Hepatocyte (in vitro differentiated cells): ENCODE measurements at regions not wholly inside any gene's neighbourhood (a gene's known extent, or its start where the extent isn't known, plus 50 kb on each side); places are given as distances from the start of the nearest gene placed in this dataset.

Experiments
- DNase-seq: peaks from one replicate; pipeline ENCODE4 v3.0.0-alpha.2; 2016; ENCODE audit warnings: low spot score
- H2AFZ ChIP-seq: fragments of 200-600 bp; sonication (generic); 2 replicates; pipeline ENCODE4 v1.6.0; 2016; ENCODE audit warnings: antibody characterized with exemption, mild to moderate bottlenecking
- H3K27ac ChIP-seq: fragments of 200-600 bp; sonication (generic); 2 replicates; pipeline ENCODE4 v1.5.1; 2016; ENCODE audit warnings: mild to moderate bottlenecking
- H3K27me3 ChIP-seq: fragments of 200-600 bp; sonication (generic); 2 replicates; pipeline ENCODE4 v1.6.1; 2016
- H3K36me3 ChIP-seq: fragments of 200-600 bp; sonication (generic); replicated peaks from 2 replicates; pipeline ENCODE4 v1.5.1; 2016; ENCODE audit warnings: low read depth; ENCODE audit not compliant: insufficient read depth
- H3K4me1 ChIP-seq: fragments of 200-600 bp; sonication (generic); 2 replicates; pipeline ENCODE4 v1.5.1; 2016; ENCODE audit warnings: mild to moderate bottlenecking, moderate library complexity; ENCODE audit not compliant: insufficient read depth
- H3K4me2 ChIP-seq: fragments of 200-600 bp; sonication (generic); 2 replicates; pipeline ENCODE4 v1.6.0; 2016
- H3K4me3 ChIP-seq: fragments of 200-600 bp; sonication (generic); 2 replicates; pipeline ENCODE4 v1.5.1; 2016; ENCODE audit warnings: mild to moderate bottlenecking
- H3K79me2 ChIP-seq: fragments of 200-600 bp; sonication (generic); 2 replicates; pipeline ENCODE4 v1.6.0; 2017; ENCODE audit warnings: mild to moderate bottlenecking
- H3K9me2 ChIP-seq: fragments of 200-600 bp; sonication (generic); replicated peaks from 2 replicates; pipeline ENCODE4 v1.6.0; 2017; ENCODE audit warnings: mild to moderate bottlenecking; ENCODE audit not compliant: insufficient read depth
- H3K9me3 ChIP-seq: fragments of 200-600 bp; sonication (generic); 2 replicates; pipeline ENCODE4 v1.5.1; 2016; ENCODE audit warnings: low read depth, mild to moderate bottlenecking
- H4K20me1 ChIP-seq: fragments of 200-600 bp; sonication (generic); 2 replicates; pipeline ENCODE4 v1.6.0; 2016; ENCODE audit warnings: mild to moderate bottlenecking; ENCODE audit not compliant: insufficient read depth, poor library complexity, severe bottlenecking
- CTCF ChIP-seq: fragments of 200-600 bp; sonication (generic); IDR thresholded peaks from 2 replicates; pipeline ENCODE4 v1.5.1; 2016; ENCODE audit warnings: antibody characterized with exemption, mild to moderate bottlenecking; ENCODE audit not compliant: poor library complexity
- EZH2 ChIP-seq: fragments of 200-600 bp; sonication (generic); IDR thresholded peaks from 2 replicates; pipeline ENCODE4 v1.6.1; 2016; ENCODE audit warnings: antibody characterized with exemption, mild to moderate bottlenecking, borderline replicate concordance
- EZH2phosphoT487 ChIP-seq: fragments of 200-600 bp; sonication (generic); IDR thresholded peaks from one replicate; pipeline ENCODE4 v1.6.1; 2018; ENCODE audit warnings: antibody characterized with exemption, mild to moderate bottlenecking, low read depth, moderate library complexity; ENCODE audit not compliant: unreplicated experiment, severe bottlenecking
- WGBS: methylation state at CpG from one replicate; pipeline ENCODE4 v1.1.6; 2016; ENCODE audit warnings: low lambda C conversion rate; ENCODE audit errors: missing lambda C conversion rate; 5-methylcytosine and 5-hydroxymethylcytosine counted together

GRCh38 chr15:95304947-95305400 is 1025.5 kb upstream of the NR2F2 start:
- Histone ChIP-seq H3K4me2 (peak overlapping the region; percentile 16), H3K4me3 (no peak overlapping the region), H4K20me1 (no peaks in the 10 kb centered on the region), H3K9me2 (no peaks in the 10 kb centered on the region), H3K27me3 (no peaks in the 10 kb centered on the region), H3K9me3 (no peaks in the 10 kb centered on the region), H3K4me1 (no peaks in the 10 kb centered on the region), H2AFZ (no peak overlapping the region), H3K36me3 (no peaks in the 10 kb centered on the region), H3K27ac (peak overlapping the region; percentile 35), H3K79me2 (no peaks in the 10 kb centered on the region)
- DNase-seq = no peak
- 57% methylated on average over 4 of the region's 4 CpGs for WGBS
- TF ChIP-seq CTCF (no peak), EZH2 (no peak), EZH2phosphoT487 (no peak)

GRCh38 chr15:95307115-95307514 is 1023.4 kb upstream of the NR2F2 start:
- TF ChIP-seq EZH2 (no peak), CTCF (no peak), EZH2phosphoT487 (no peak)
- Histone ChIP-seq H3K27me3 (no peaks in the 10 kb centered on the region), H3K4me2 (no peak overlapping the region), H4K20me1 (no peaks in the 10 kb centered on the region), H3K36me3 (no peaks in the 10 kb centered on the region), H3K4me3 (no peak overlapping the region), H2AFZ (no peak overlapping the region), H3K9me3 (no peaks in the 10 kb centered on the region), H3K79me2 (no peaks in the 10 kb centered on the region), H3K9me2 (no peaks in the 10 kb centered on the region), H3K27ac (no peak overlapping the region), H3K4me1 (no peaks in the 10 kb centered on the region)
- 96% methylated on average over 4 of the region's 4 CpGs for WGBS
- no peak for DNase-seq

- no peaks in the 10 kb centered on the region for H4K20me1 ChIP-seq
- no peak overlapping the region for H2AFZ ChIP-seq
- H3K27ac ChIP-seq = no peak overlapping the region
- H3K4me2 ChIP-seq = no peak overlapping the region
- no peaks in the 10 kb centered on the region for H3K27me3 ChIP-seq
- no peaks in the 10 kb centered on the region for H3K79me2 ChIP-seq
- no peak overlapping the region for H3K4me3 ChIP-seq
- H3K9me3 ChIP-seq = no peaks in the 10 kb centered on the region
- no peaks in the 10 kb centered on the region for H3K36me3 ChIP-seq
- H3K9me2 ChIP-seq = no peaks in the 10 kb centered on the region
- TF ChIP-seq CTCF (no peak), EZH2phosphoT487 (no peak), EZH2 (no peak)
- WGBS = 59% methylated on average over 4 of the region's 4 CpGs
- H3K4me1 ChIP-seq = no peaks in the 10 kb centered on the region
- no peak for DNase-seq
Observed at GRCh38 chr15:95319242-95319641, 1011.3 kb upstream of the NR2F2 start.

GRCh38 chr15:95323796-95324195 is 1006.7 kb upstream of the NR2F2 start:
- no peaks in the 10 kb centered on the region for H4K20me1 ChIP-seq
- H3K4me2 ChIP-seq = no peak overlapping the region
- H3K27ac ChIP-seq = no peak overlapping the region
- no peaks in the 10 kb centered on the region for H3K79me2 ChIP-seq
- H3K9me2 ChIP-seq = no peaks in the 10 kb centered on the region
- H3K4me1 ChIP-seq = no peaks in the 10 kb centered on the region
- H3K36me3 ChIP-seq = no peaks in the 10 kb centered on the region
- H3K9me3 ChIP-seq = no peaks in the 10 kb centered on the region
- H3K4me3 ChIP-seq = no peak overlapping the region
- peaks cover 32% of the 10 kb centered on the region for H3K27me3 ChIP-seq
- peak; percentile 16 for DNase-seq
- H2AFZ ChIP-seq = no peak overlapping the region
- 63% methylated on average over 7 of the region's 7 CpGs for WGBS
- TF ChIP-seq EZH2phosphoT487 = no peak
- TF ChIP-seq EZH2 = no peak
- no peak for TF ChIP-seq CTCF
